DMS79 treated with DMSO at 0.1 percent for 48 hours (cell line): ENCODE measurements at regions not wholly inside any gene's neighbourhood (a gene's known extent, or its start where the extent isn't known, plus 50 kb on each side); places are given as distances from the start of the nearest gene placed in this dataset.

ENCODE experiments used
- DNase-seq: peaks from one replicate; lab custom pipeline; 2025; lab: John Stamatoyannopoulos, UW

GRCh38 chr15:47573673-47574072 is 143.6 kb upstream of the SEMA6D start:
- no peak for DNase-seq

- no peak for DNase-seq
Measured at GRCh38 chr15:47577000-47577399, 140.3 kb upstream of the SEMA6D start.

- no peak for DNase-seq
Measured at GRCh38 chr15:47577461-47577860, 139.8 kb upstream of the SEMA6D start.

- DNase-seq: no peak
Measured at GRCh38 chr15:47582233-47582632, 135.1 kb upstream of the SEMA6D start.

- no peak for DNase-seq
Measured at GRCh38 chr15:47584316-47584715, 133.0 kb upstream of the SEMA6D start.

- DNase-seq: peak; percentile 67
Measured at GRCh38 chr15:47586653-47587224, 130.6 kb upstream of the SEMA6D start.

GRCh38 chr15:47587940-47588802 is 129.1 kb upstream of the SEMA6D start:
- no peak for DNase-seq

- DNase-seq: no peak
Measured at GRCh38 chr15:47588958-47589357, 128.3 kb upstream of the SEMA6D start.

- no peak for DNase-seq
Measured at GRCh38 chr15:47598996-47599395, 118.3 kb upstream of the SEMA6D start.

GRCh38 chr15:47599806-47600205 is 117.5 kb upstream of the SEMA6D start:
- DNase-seq: no peak

- DNase-seq: no peak
Measured at GRCh38 chr15:47602121-47602520, 115.2 kb upstream of the SEMA6D start.

- DNase-seq: no peak
Measured at GRCh38 chr15:47603026-47603425, 114.3 kb upstream of the SEMA6D start.

GRCh38 chr15:47607695-47608094 is 109.6 kb upstream of the SEMA6D start:
- no peak for DNase-seq

GRCh38 chr15:47609693-47610092 is 107.6 kb upstream of the SEMA6D start:
- DNase-seq: no peak

GRCh38 chr15:47610736-47611135 is 106.6 kb upstream of the SEMA6D start:
- DNase-seq: no peak

GRCh38 chr15:47614360-47615011 is 102.8 kb upstream of the SEMA6D start:
- no peak for DNase-seq

- DNase-seq: no peak
Measured at GRCh38 chr15:47616876-47617275, 100.4 kb upstream of the SEMA6D start.

GRCh38 chr15:47618241-47618640 is 99.1 kb upstream of the SEMA6D start:
- DNase-seq: no peak

- DNase-seq: no peak
Measured at GRCh38 chr15:47620960-47621681, 96.2 kb upstream of the SEMA6D start.

- DNase-seq: no peak
Measured at GRCh38 chr15:47622055-47622454, 95.2 kb upstream of the SEMA6D start.

GRCh38 chr15:47624503-47624902 is 92.8 kb upstream of the SEMA6D start:
- DNase-seq: no peak

GRCh38 chr15:47639042-47639441 is 78.3 kb upstream of the SEMA6D start:
- DNase-seq: no peak
